ENCODE measurements at regions not wholly inside any gene's neighbourhood (a gene's known extent, or its start where the extent isn't known, plus 50 kb on each side); places are given as distances from the start of the nearest gene placed in this dataset.

DNA sequence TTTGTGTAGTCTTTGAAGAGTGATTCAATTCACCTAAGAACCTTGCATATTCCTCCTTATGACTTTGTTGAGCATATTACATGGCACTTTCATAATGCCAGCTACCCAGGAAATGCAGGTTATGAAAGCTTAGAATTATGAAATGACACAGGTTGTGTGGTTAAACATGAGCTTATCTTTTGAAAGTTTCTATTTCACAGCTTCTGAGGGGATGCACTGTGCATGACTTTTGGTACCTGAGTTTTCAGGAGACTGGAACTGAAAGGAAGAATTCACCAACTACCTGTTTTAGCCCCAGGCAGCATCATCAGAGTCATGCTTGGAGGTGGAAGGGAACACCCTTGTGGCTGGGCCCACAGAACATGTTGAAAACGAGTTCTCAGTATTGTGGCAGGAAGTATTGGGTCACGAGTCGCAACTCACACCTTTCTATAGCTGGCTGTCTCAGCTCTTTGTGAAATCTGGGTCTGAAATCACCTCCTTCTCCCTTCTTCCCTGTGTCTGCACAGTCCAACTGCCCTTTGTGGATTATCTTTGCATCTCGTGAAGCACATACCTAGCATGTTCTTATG, 228.2 kb downstream of the PTEN start:
- H3K4me3 ChIP-seq (ENCODE audit: low read depth, low read length), result no peak overlapping the region
- H3K4me1 ChIP-seq (ENCODE audit: control insufficient read depth, insufficient read depth, low read length), result no peaks in the 10 kb centered on the region
- H3K27ac ChIP-seq (ENCODE audit: low read depth, low read length), result no peak overlapping the region
- no peaks in the 10 kb centered on the region for H3K27me3 ChIP-seq (ENCODE audit: control insufficient read depth, insufficient read depth, low read length)
- no peaks in the 10 kb centered on the region for H3K9me3 ChIP-seq (ENCODE audit: control insufficient read depth, insufficient read depth, low read length)
- no peaks in the 10 kb centered on the region for H3K36me3 ChIP-seq (ENCODE audit: control insufficient read depth, insufficient read depth, low read length)
- DNase-seq (ENCODE audit: low read depth in 4 of 6, low spot score in 6 of 6), result no peak
- no CpG with 5 or more reads among the region's 4 CpGs for WGBS (ENCODE audit: insufficient coverage)

DNA sequence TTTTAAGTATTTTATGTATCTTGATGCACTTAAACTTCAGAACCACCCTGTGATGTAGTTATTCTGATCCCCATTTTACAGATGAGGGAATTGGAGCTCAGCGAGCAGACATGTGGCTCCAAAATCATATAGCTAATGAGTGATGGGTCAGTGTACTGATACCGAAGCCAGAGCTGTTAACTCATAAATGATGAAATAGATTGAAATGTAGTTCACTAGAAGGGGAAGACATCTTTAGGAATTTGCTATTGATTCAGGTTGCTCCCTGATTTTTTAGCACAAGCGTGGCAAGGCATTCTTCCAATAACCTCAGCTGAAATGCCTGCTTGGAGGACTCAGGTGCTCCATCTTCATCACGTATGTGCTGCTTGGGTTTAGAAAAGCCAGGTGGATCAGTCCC, 228.8 kb downstream of the PTEN start:
- Histone ChIP-seq H3K27me3 (ENCODE audit: control insufficient read depth, insufficient read depth, low read length) (no peaks in the 10 kb centered on the region), H3K4me1 (ENCODE audit: control insufficient read depth, insufficient read depth, low read length) (no peaks in the 10 kb centered on the region), H3K4me3 (ENCODE audit: low read depth, low read length) (no peak overlapping the region), H3K9me3 (ENCODE audit: control insufficient read depth, insufficient read depth, low read length) (no peaks in the 10 kb centered on the region), H3K36me3 (ENCODE audit: control insufficient read depth, insufficient read depth, low read length) (no peaks in the 10 kb centered on the region), H3K27ac (ENCODE audit: low read depth, low read length) (no peak overlapping the region)
- DNase-seq (ENCODE audit: low read depth in 4 of 6, low spot score in 6 of 6), result no peak
- WGBS (ENCODE audit: insufficient coverage), result 95% methylated on average over 3 of the region's 4 CpGs

DNA sequence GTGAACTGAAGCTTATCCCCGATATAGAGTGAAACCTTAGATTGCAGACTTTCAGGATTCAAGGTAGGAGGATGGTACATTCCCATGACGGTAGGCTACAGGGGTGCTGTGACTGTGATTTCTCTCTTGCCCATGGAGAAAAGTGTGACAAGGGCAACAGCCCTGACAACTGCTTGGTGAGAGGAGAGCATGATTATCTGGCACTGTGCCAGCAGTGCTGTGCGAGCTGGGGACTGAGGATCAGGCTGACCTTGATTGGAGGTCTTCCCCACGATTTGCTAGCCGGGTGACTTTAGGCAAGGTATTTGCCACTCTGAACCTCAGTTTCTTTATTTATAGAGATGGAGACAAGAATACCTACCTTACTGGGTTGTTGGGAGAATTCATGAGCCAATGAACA, 229.5 kb downstream of the PTEN start:
- Histone ChIP-seq H3K9me3 (ENCODE audit: control insufficient read depth, insufficient read depth, low read length) (no peaks in the 10 kb centered on the region), H3K36me3 (ENCODE audit: control insufficient read depth, insufficient read depth, low read length) (no peaks in the 10 kb centered on the region), H3K27me3 (ENCODE audit: control insufficient read depth, insufficient read depth, low read length) (no peaks in the 10 kb centered on the region), H3K4me1 (ENCODE audit: control insufficient read depth, insufficient read depth, low read length) (no peaks in the 10 kb centered on the region), H3K27ac (ENCODE audit: low read depth, low read length) (no peak overlapping the region), H3K4me3 (ENCODE audit: low read depth, low read length) (no peak overlapping the region)
- peak in 3 of 6 donors; percentile 11 to 60 (median 25) for DNase-seq (ENCODE audit: low read depth in 4 of 6, low spot score in 6 of 6)
- 57% methylated on average over 3 of the region's 5 CpGs for WGBS (ENCODE audit: insufficient coverage)

DNA sequence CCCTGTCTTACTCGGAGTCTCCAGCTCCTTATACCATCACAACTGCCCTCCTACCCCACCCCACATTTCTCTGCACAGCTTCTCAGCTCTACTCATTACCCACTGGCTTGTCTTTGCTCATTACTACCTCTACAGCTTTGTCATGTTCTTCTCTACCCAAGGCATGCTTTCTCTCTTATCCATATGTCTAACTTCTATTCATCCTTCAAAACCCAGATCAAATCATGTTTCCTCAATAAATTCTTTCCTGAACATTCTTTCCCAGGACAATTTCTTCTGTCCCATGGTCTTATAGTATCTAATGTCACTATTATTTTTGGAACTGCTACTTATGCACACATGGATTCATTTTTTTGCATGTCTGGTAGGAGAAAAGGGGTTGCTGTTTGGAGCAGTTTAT, 231.4 kb downstream of the PTEN start:
- Histone ChIP-seq H3K4me1 (ENCODE audit: control insufficient read depth, insufficient read depth, low read length) (no peaks in the 10 kb centered on the region), H3K36me3 (ENCODE audit: control insufficient read depth, insufficient read depth, low read length) (no peaks in the 10 kb centered on the region), H3K4me3 (ENCODE audit: low read depth, low read length) (no peak overlapping the region), H3K9me3 (ENCODE audit: control insufficient read depth, insufficient read depth, low read length) (no peaks in the 10 kb centered on the region), H3K27me3 (ENCODE audit: control insufficient read depth, insufficient read depth, low read length) (no peaks in the 10 kb centered on the region), H3K27ac (ENCODE audit: low read depth, low read length) (no peak overlapping the region)
- WGBS (ENCODE audit: insufficient coverage), result 95% methylated on average over 1 of the region's 1 CpG
- DNase-seq (ENCODE audit: low read depth in 4 of 6, low spot score in 6 of 6), result no peak

DNA sequence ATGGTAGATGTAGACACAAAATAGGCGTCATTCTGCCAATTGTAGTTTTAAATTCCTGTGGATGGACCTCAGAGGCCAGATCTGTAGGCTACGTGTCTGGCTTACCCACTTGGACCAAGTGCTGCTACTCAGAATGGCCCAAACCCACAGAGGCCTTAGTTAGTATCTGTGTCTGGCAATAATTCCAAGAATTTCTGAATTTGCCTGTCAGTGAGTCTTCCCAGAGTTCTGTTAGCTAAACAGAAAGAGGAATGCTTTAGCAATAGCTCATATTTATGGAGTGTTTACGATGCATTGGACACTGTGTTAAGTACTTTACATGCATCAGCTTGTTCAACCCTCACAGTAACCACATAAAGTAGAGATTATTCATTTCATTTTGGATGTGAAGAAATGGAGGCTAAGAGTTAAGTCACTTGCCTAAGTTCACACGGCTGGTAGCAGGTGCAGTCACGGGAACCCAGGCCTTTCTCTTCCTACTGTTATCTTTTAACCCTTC, 231.8 kb downstream of the PTEN start:
- Histone ChIP-seq H3K36me3 (ENCODE audit: control insufficient read depth, insufficient read depth, low read length) (no peaks in the 10 kb centered on the region), H3K27me3 (ENCODE audit: control insufficient read depth, insufficient read depth, low read length) (no peaks in the 10 kb centered on the region), H3K4me3 (ENCODE audit: low read depth, low read length) (no peak overlapping the region), H3K4me1 (ENCODE audit: control insufficient read depth, insufficient read depth, low read length) (no peaks in the 10 kb centered on the region), H3K27ac (ENCODE audit: low read depth, low read length) (no peak overlapping the region), H3K9me3 (ENCODE audit: control insufficient read depth, insufficient read depth, low read length) (no peaks in the 10 kb centered on the region)
- DNase-seq (ENCODE audit: low read depth in 4 of 6, low spot score in 6 of 6), result no peak
- whole genome bisulfite sequencing (ENCODE audit: insufficient coverage), result 100% methylated on average over 2 of the region's 5 CpGs

GRCh38 chr10:88095778-88096431, 232.5 kb downstream of the PTEN start:
- 94% methylated on average over 3 of the region's 9 CpGs for WGBS (ENCODE audit: insufficient coverage)
- Histone ChIP-seq H3K4me1 (ENCODE audit: control insufficient read depth, insufficient read depth, low read length) (no peaks in the 10 kb centered on the region), H3K36me3 (ENCODE audit: control insufficient read depth, insufficient read depth, low read length) (no peaks in the 10 kb centered on the region), H3K27ac (ENCODE audit: low read depth, low read length) (no peak overlapping the region), H3K4me3 (ENCODE audit: low read depth, low read length) (no peak overlapping the region), H3K9me3 (ENCODE audit: control insufficient read depth, insufficient read depth, low read length) (no peaks in the 10 kb centered on the region), H3K27me3 (ENCODE audit: control insufficient read depth, insufficient read depth, low read length) (no peaks in the 10 kb centered on the region)
- no peak for DNase-seq (ENCODE audit: low read depth in 4 of 6, low spot score in 6 of 6)

DNA sequence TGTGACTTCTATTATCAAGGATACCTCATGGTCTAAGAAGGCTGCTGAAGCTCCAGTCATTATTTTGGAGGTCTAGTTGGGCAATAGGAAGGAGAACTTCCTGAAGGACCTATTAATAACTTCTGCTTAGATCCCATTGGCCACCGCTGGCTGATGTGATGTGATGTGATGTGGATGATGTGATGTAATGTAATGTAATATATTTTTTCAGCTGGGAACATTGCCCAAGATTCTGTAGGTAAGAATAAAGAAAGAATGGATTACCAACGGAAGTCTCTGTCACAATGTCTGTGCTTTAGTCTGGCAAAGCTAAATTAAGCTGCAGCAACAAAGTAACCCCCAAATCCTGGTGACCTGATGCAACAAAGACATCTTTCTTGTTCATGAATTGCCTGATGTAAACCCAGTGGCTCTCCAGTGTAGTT, 233.7 kb downstream of the PTEN start:
- Histone ChIP-seq H3K4me1 (ENCODE audit: control insufficient read depth, insufficient read depth, low read length) (no peaks in the 10 kb centered on the region), H3K36me3 (ENCODE audit: control insufficient read depth, insufficient read depth, low read length) (no peaks in the 10 kb centered on the region), H3K4me3 (ENCODE audit: low read depth, low read length) (no peak overlapping the region), H3K27me3 (ENCODE audit: control insufficient read depth, insufficient read depth, low read length) (no peaks in the 10 kb centered on the region), H3K9me3 (ENCODE audit: control insufficient read depth, insufficient read depth, low read length) (no peaks in the 10 kb centered on the region), H3K27ac (ENCODE audit: low read depth, low read length) (no peak overlapping the region)
- 80% methylated on average over 1 of the region's 2 CpGs for WGBS (ENCODE audit: insufficient coverage)
- no peak for DNase-seq (ENCODE audit: low read depth in 4 of 6, low spot score in 6 of 6)

DNA sequence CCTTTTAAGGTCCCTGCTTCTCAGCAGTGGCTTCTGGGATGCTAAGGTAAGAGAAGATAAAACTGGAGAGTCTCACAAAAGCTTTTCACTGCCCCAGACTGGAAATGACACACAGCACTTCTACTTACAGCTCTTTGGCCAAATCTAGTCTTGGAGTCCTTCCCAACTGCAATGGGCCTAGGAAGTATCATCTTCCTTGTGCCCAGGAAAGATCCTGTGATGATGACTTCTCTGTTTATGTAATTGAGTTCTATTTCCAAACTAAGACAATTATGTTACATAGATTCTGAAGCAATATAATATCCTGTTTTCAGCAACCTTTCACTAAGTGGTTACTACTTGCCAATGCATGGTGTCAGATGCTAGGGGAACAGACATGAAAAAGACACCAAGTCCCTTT, 234.1 kb downstream of the PTEN start:
- Histone ChIP-seq H3K9me3 (ENCODE audit: control insufficient read depth, insufficient read depth, low read length) (no peaks in the 10 kb centered on the region), H3K27ac (ENCODE audit: low read depth, low read length) (no peak overlapping the region), H3K27me3 (ENCODE audit: control insufficient read depth, insufficient read depth, low read length) (no peaks in the 10 kb centered on the region), H3K36me3 (ENCODE audit: control insufficient read depth, insufficient read depth, low read length) (no peaks in the 10 kb centered on the region), H3K4me3 (ENCODE audit: low read depth, low read length) (no peak overlapping the region), H3K4me1 (ENCODE audit: control insufficient read depth, insufficient read depth, low read length) (no peaks in the 10 kb centered on the region)
- DNase-seq (ENCODE audit: low read depth in 4 of 6, low spot score in 6 of 6), result no peak

- no peaks in the 10 kb centered on the region for H3K27me3 ChIP-seq (ENCODE audit: control insufficient read depth, insufficient read depth, low read length)
- no peak for DNase-seq (ENCODE audit: low read depth in 4 of 6, low spot score in 6 of 6)
- H3K4me3 ChIP-seq (ENCODE audit: low read depth, low read length), result no peak overlapping the region
- H3K27ac ChIP-seq (ENCODE audit: low read depth, low read length), result no peak overlapping the region
- no peaks in the 10 kb centered on the region for H3K36me3 ChIP-seq (ENCODE audit: control insufficient read depth, insufficient read depth, low read length)
- no peaks in the 10 kb centered on the region for H3K4me1 ChIP-seq (ENCODE audit: control insufficient read depth, insufficient read depth, low read length)
- no peaks in the 10 kb centered on the region for H3K9me3 ChIP-seq (ENCODE audit: control insufficient read depth, insufficient read depth, low read length)
Measured at GRCh38 chr10:88100281-88100680, 236.9 kb downstream of the PTEN start.

DNA sequence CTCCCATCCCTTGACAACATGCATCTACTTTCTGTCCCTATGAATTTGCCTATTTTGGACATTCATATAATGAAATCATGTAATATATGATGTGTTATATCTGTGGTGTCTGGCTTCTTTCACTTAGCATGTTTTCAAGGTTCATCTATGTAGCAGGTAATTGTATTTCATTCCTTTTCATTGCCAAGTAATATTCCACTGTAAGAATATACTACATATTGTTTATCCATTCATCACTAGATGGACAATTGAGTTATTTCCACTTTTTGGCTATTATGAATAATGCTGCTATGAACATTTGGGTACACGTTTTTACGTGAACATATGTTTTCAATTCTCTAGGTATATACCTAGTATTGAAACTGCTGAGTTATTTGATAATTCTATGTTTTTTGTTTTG, 238.2 kb downstream of the PTEN start:
- H3K27ac ChIP-seq (ENCODE audit: low read depth, low read length), result no peak overlapping the region
- no peaks in the 10 kb centered on the region for H3K9me3 ChIP-seq (ENCODE audit: control insufficient read depth, insufficient read depth, low read length)
- DNase-seq (ENCODE audit: low read depth in 4 of 6, low spot score in 6 of 6), result no peak
- H3K4me3 ChIP-seq (ENCODE audit: low read depth, low read length), result no peak overlapping the region
- no peaks in the 10 kb centered on the region for H3K4me1 ChIP-seq (ENCODE audit: control insufficient read depth, insufficient read depth, low read length)
- H3K36me3 ChIP-seq (ENCODE audit: control insufficient read depth, insufficient read depth, low read length), result no peaks in the 10 kb centered on the region
- no peaks in the 10 kb centered on the region for H3K27me3 ChIP-seq (ENCODE audit: control insufficient read depth, insufficient read depth, low read length)
- WGBS (ENCODE audit: insufficient coverage), result no CpG with 5 or more reads among the region's 2 CpGs
